ENCODE measurements at regions not wholly inside any gene's neighbourhood (a gene's known extent, or its start where the extent isn't known, plus 50 kb on each side); places are given as distances from the start of the nearest gene placed in this dataset.

DNA sequence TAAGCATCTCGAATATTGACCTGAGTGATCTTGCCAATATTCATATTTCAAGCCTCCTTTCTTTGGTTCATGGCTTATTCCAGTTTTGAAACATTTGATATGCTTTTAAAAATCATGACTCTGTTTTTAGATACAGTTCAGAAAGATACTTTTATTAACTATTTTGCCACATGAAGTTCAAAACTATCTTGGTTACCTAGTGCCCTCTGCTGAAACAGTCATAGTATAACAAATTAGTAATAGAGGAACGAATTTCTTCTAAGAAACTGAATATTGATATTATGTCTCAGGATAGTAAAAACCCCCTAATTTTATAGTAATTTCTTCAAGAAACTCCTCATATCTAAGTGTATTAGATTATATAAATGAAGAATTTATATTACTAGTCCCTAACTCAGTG, 52.6 kb upstream of the RC3H1 start:
- ChIA-PET CTCF (interaction anchor here (0.7 to 1.0 kb wide), 2 partner anchors 42 to 279 kb away, joined by 3 to 5 read pairs; no protein-coding TSS in a partner anchor), POLR2A (no interaction called here)
- Histone ChIP-seq H3K36me3 (ENCODE audit: control insufficient read depth in 2 of 2, insufficient read depth in 1 of 2, low read length in 2 of 2) (no peaks in the 10 kb centered on the region), H3K4me3 (ENCODE audit: low read depth, low read length) (no peak overlapping the region), H3K27ac (ENCODE audit: extremely low read depth, low read depth, low read length) (no peak overlapping the region), H3K9me3 (ENCODE audit: control insufficient read depth, insufficient read depth, low read depth, low read length) (no peaks in the 10 kb centered on the region), H3K4me1 (ENCODE audit: control insufficient read depth, insufficient read depth, low read length) (no peaks in the 10 kb centered on the region)
- peak; percentile 64 for TF ChIP-seq ZNF654 (tag by site-specific recombination; IDR thresholded peaks at IDR 0.05; ENCODE audit: low read depth)
- TF ChIP-seq ZNF701 (tag by site-specific recombination; IDR thresholded peaks at IDR 0.05): no peak

DNA sequence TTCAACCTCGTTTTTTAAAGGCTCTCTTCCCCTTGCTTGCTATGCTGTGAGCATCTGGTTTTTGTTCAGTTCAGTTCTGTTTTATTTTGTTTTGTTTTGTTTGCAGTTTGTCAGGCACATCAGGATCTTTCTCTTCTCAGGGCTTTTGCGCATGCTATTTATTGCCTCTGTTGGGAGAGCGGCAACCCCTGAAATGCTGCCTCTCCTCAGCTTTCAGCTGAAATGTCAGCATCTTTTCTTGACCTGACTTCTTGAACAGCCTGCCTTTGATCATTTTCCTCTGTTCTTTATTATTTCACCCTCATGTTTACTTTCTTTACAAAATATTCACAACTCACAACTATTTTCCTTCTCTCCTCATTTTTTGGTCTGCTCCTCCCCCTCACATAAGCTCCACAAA, 50.4 kb upstream of the RC3H1 start:
- TF ChIP-seq ZFP41 (tag by site-specific recombination; IDR thresholded peaks at IDR 0.05; ENCODE audit: borderline replicate concordance) (no peak), MZF1 (tag by site-specific recombination; IDR thresholded peaks at IDR 0.05; ENCODE audit: borderline replicate concordance) (no peak), ZNF19 (tag by site-specific recombination; IDR thresholded peaks at IDR 0.05; ENCODE audit: low read depth) (no peak), ZBTB1 (tag by site-specific recombination; IDR thresholded peaks at IDR 0.05) (no peak)
- H3K9me3 ChIP-seq (ENCODE audit: control insufficient read depth, insufficient read depth, low read depth, low read length): no peaks in the 10 kb centered on the region
- H3K4me3 ChIP-seq (ENCODE audit: low read depth, low read length): no peak overlapping the region
- H3K4me1 ChIP-seq (ENCODE audit: control insufficient read depth, insufficient read depth, low read length): no peaks in the 10 kb centered on the region
- ChIA-PET POLR2A (no interaction called here), CTCF (interaction anchor here (1.1 kb wide), 1 partner anchor 642 kb away, joined by 7 read pairs; no protein-coding TSS in a partner anchor)
- H3K27ac ChIP-seq (ENCODE audit: extremely low read depth, low read depth, low read length): no peak overlapping the region
- no peaks in the 10 kb centered on the region for H3K36me3 ChIP-seq (ENCODE audit: control insufficient read depth in 2 of 2, insufficient read depth in 1 of 2, low read length in 2 of 2)

Measured in HEK293 (cell line).